SK-N-SH (cell line): ENCODE measurements at regions not wholly inside any gene's neighbourhood (a gene's known extent, or its start where the extent isn't known, plus 50 kb on each side); places are given as distances from the start of the nearest gene placed in this dataset.

Experiments
- CTCF ChIA-PET: fragments of 300-600, 350-600 bp; formaldehyde crosslinking; extraction: SDS; loops from one replicate; lab custom pipeline; 2021; lab: Yijun Ruan, JAX
- POLR2A ChIA-PET: fragments of 350-600 bp; sonication (Branson Sonifier 250); formaldehyde crosslinking; extraction: SDS; loops from one replicate; lab custom pipeline; 2020; ENCODE audit warnings: antibody characterized with exemption, inconsistent platforms; lab: Yijun Ruan, JAX
- DNase-seq: peaks from one replicate; pipeline ENCODE4 v3.0.0; 2012
- H2AFZ ChIP-seq: fragments of 200-600 bp; sonication (generic); 2 replicates; pipeline ENCODE4 v1.8.1; 2016; ENCODE audit warnings: antibody characterized with exemption, mild to moderate bottlenecking, low read depth
- H3F3A ChIP-seq: fragments of 200-600 bp; sonication (generic); replicated peaks from 2 replicates; pipeline ENCODE3; 2016; ENCODE audit warnings: antibody characterized with exemption, mild to moderate bottlenecking; ENCODE audit not compliant: insufficient read depth
- H3K27ac ChIP-seq, 2 experiments: fragments of 200-500 bp in 1 of 2; fragments of 200-600 bp in 1 of 2; sonication (Bioruptor generic) in 1 of 2; sonication (generic), shearing (Covaris generic) in 1 of 2; 2 replicates each; pipeline versions ENCODE4 v1.5.1 to v1.6.1; 2014 to 2016; ENCODE audit warnings: low read depth in 2 of 2, inconsistent platforms in 1 of 2, low read length in 1 of 2, mild to moderate bottlenecking in 1 of 2, mixed read lengths in 1 of 2
- H3K27me3 ChIP-seq: fragments of 200-600 bp; sonication (generic), shearing (Covaris generic); 2 replicates; pipeline ENCODE4 v1.6.1; 2016; ENCODE audit warnings: mixed run types; ENCODE audit not compliant: insufficient read depth
- H3K36me3 ChIP-seq, 2 experiments: fragments of 200-500 bp in 1 of 2; fragments of 200-600 bp in 1 of 2; sonication (Bioruptor generic) in 1 of 2; sonication (generic) in 1 of 2; replicated peaks in 1 of 2; 2 replicates each; pipeline versions ENCODE3 to v1.5.1; 2014 to 2016; ENCODE audit warnings: low read length in 1 of 2, mild to moderate bottlenecking in 1 of 2; ENCODE audit not compliant: insufficient read depth in 2 of 2, control insufficient read depth in 1 of 2
- H3K4me1 ChIP-seq, 2 experiments: fragments of 200-500 bp in 1 of 2; fragments of 200-600 bp in 1 of 2; sonication (Bioruptor generic) in 1 of 2; sonication (generic), shearing (Covaris generic) in 1 of 2; 2 replicates each; pipeline versions ENCODE4 v1.5.1 to v1.6.1; 2014 to 2016; ENCODE audit warnings: low read depth in 1 of 2, low read length in 1 of 2, mixed run types in 1 of 2; ENCODE audit not compliant: insufficient read depth in 2 of 2, control insufficient read depth in 1 of 2
- H3K4me2 ChIP-seq: fragments of 200-600 bp; sonication (generic), shearing (Covaris generic); 2 replicates; pipeline ENCODE4 v1.6.1; 2017; ENCODE audit warnings: mixed run types
- H3K4me3 ChIP-seq, 2 experiments: fragments of 200-500 bp in 1 of 2; fragments of 200-600 bp in 1 of 2; sonication (Bioruptor generic) in 1 of 2; sonication (generic), shearing (Covaris generic) in 1 of 2; 2 replicates each; pipeline versions ENCODE4 v1.5.1 to v1.8.1; 2014 to 2016; ENCODE audit warnings: low read depth in 2 of 2, inconsistent platforms in 1 of 2, low read length in 1 of 2, mild to moderate bottlenecking in 1 of 2, mixed read lengths in 1 of 2, moderate library complexity in 1 of 2
- H3K79me2 ChIP-seq: fragments of 200-600 bp; sonication (generic); 2 replicates; pipeline ENCODE4 v1.8.1; 2017; ENCODE audit warnings: mild to moderate bottlenecking; ENCODE audit not compliant: insufficient read depth
- H3K9ac ChIP-seq: fragments of 200-600 bp; sonication (generic); 2 replicates; pipeline ENCODE4 v1.6.1; 2017; ENCODE audit warnings: mixed run types
- H3K9me2 ChIP-seq: fragments of 200-600 bp; sonication (generic); 2 replicates; pipeline ENCODE4 v1.6.1; 2017; ENCODE audit warnings: mixed run types
- H3K9me3 ChIP-seq: fragments of 200-600 bp; sonication (generic); 2 replicates; pipeline ENCODE4 v1.6.1; 2017; ENCODE audit warnings: mixed run types, mild to moderate bottlenecking, moderate library complexity
- H4K20me1 ChIP-seq: fragments of 200-600 bp; sonication (generic); 2 replicates; pipeline ENCODE4 v1.6.1; 2017; ENCODE audit warnings: mild to moderate bottlenecking, mixed run types; ENCODE audit not compliant: insufficient read depth
- EP300 ChIP-seq, 2 experiments: IDR thresholded peaks; 2 replicates each; pipeline versions ENCODE4 v1.4.0 to v1.6.1; 2012; ENCODE audit warnings: borderline replicate concordance in 1 of 2, low read depth in 1 of 2, low read length in 1 of 2
- FOXJ3 ChIP-seq: sonication (generic); formaldehyde crosslinking; IDR thresholded peaks from 2 replicates; pipeline ENCODE4 v1.5.1; 2020; ENCODE audit warnings: mild to moderate bottlenecking, missing genetic modification reagents
- FOXM1 ChIP-seq: IDR thresholded peaks from 2 replicates; pipeline ENCODE4 v1.4.0; 2012; ENCODE audit warnings: low read depth, mild to moderate bottlenecking
- GABPA ChIP-seq: IDR thresholded peaks from 2 replicates; pipeline ENCODE4 v1.4.0; 2012; ENCODE audit warnings: low read depth, mild to moderate bottlenecking
- IRF3 ChIP-seq: fragments of 150-350 bp; IDR thresholded peaks from 2 replicates; pipeline ENCODE4 v1.6.1; 2016; ENCODE audit warnings: mild to moderate bottlenecking, low read depth, low read length
- MEF2A ChIP-seq: IDR thresholded peaks from 2 replicates; pipeline ENCODE4 v1.4.0; 2012; ENCODE audit warnings: low read depth, borderline replicate concordance
- MXI1 ChIP-seq: IDR thresholded peaks from 2 replicates; pipeline ENCODE4 v1.6.1; 2012; ENCODE audit warnings: mild to moderate bottlenecking, low read depth, low read length, improper control_type of control experiment
- NRF1 ChIP-seq: IDR thresholded peaks from 2 replicates; pipeline ENCODE4 v1.6.1; 2012; ENCODE audit warnings: low read depth, mild to moderate bottlenecking, low read length
- RAD21 ChIP-seq: IDR thresholded peaks from 2 replicates; pipeline ENCODE4 v1.6.1; 2012; ENCODE audit warnings: mild to moderate bottlenecking, low read length
- RCOR1 ChIP-seq: fragments of 150-350 bp; IDR thresholded peaks from 2 replicates; pipeline ENCODE4 v1.6.1; 2017; ENCODE audit warnings: antibody characterized with exemption, low read length
- REST ChIP-seq: IDR thresholded peaks from 2 replicates; pipeline ENCODE4 v1.6.1; 2012; ENCODE audit warnings: mild to moderate bottlenecking, low read depth, low read length, moderate library complexity
- RFX5 ChIP-seq: IDR thresholded peaks from 2 replicates; pipeline ENCODE4 v1.6.1; 2012; ENCODE audit warnings: mild to moderate bottlenecking, improper control_type of control experiment, low read length
- RXRA ChIP-seq: IDR thresholded peaks from 2 replicates; pipeline ENCODE4 v1.4.0; 2012; ENCODE audit warnings: low read depth, mild to moderate bottlenecking, borderline replicate concordance
- SIN3A ChIP-seq: IDR thresholded peaks from 2 replicates; pipeline ENCODE4 v1.6.1; 2012; ENCODE audit warnings: low read depth, mild to moderate bottlenecking, low read length, moderate library complexity, borderline replicate concordance
- TAF1 ChIP-seq: IDR thresholded peaks from 2 replicates; pipeline ENCODE4 v1.6.1; 2012; ENCODE audit warnings: low read depth, mild to moderate bottlenecking, low read length, moderate library complexity, borderline replicate concordance
- USF1 ChIP-seq: IDR thresholded peaks from 2 replicates; pipeline ENCODE4 v1.4.0; 2012; ENCODE audit warnings: low read depth, borderline replicate concordance
- USF2 ChIP-seq: fragments of 150-350 bp; IDR thresholded peaks from 2 replicates; pipeline ENCODE4 v1.6.1; 2017; ENCODE audit warnings: antibody characterized with exemption, low read length, low read depth, borderline replicate concordance
- YY1 ChIP-seq: IDR thresholded peaks from 2 replicates; pipeline ENCODE4 v1.4.0; 2012; ENCODE audit warnings: low read depth, mild to moderate bottlenecking
- ZBTB33 ChIP-seq: IDR thresholded peaks from 2 replicates; pipeline ENCODE4 v1.4.0; 2012; ENCODE audit warnings: low read depth, borderline replicate concordance
- WGBS: methylation state at CpG from one replicate; pipeline ENCODE4 v1.1.6; 2017; ENCODE audit warnings: low lambda C conversion rate; 5-methylcytosine and 5-hydroxymethylcytosine counted together

- Histone ChIP-seq H3F3A (no peaks in the 10 kb centered on the region), H3K36me3 (no peaks in the 10 kb centered on the region), H3K27me3 (no peaks in the 10 kb centered on the region), H3K9me2 (no peaks in the 10 kb centered on the region), H3K79me2 (no peaks in the 10 kb centered on the region), H2AFZ (no peak overlapping the region), H3K9ac (no peak overlapping the region), H3K4me2 (no peak overlapping the region), H3K4me3 (no peak overlapping the region), H4K20me1 (no peaks in the 10 kb centered on the region), H3K4me1 (no peaks in the 10 kb centered on the region), H3K9me3 (no peaks in the 10 kb centered on the region), H3K27ac (no peak overlapping the region)
- WGBS: 59% methylated on average over 4 of the region's 4 CpGs
- no peak for TF ChIP-seq USF1
- no peak for TF ChIP-seq MEF2A
- TF ChIP-seq RAD21: no peak
- no peak for TF ChIP-seq IRF3
- TF ChIP-seq GABPA: no peak
- TF ChIP-seq ZBTB33: no peak
- no peak for TF ChIP-seq YY1
- TF ChIP-seq RXRA: no peak
- TF ChIP-seq NRF1: no peak
- TF ChIP-seq SIN3A: no peak
- no peak for TF ChIP-seq TAF1
- no peak for TF ChIP-seq EP300 (IDR thresholded peaks at IDR 0.05; ENCODE audit: borderline replicate concordance in 1 of 2, low read depth in 1 of 2, low read length in 1 of 2)
- TF ChIP-seq FOXM1: no peak
- DNase-seq: no peak
- ChIA-PET CTCF (no interaction called here), POLR2A (interaction anchor here (0.5 kb wide), 1 partner anchor 1768 kb away, joined by 3 read pairs; no protein-coding TSS in a partner anchor)
Observed at GRCh38 chr2:145412155-145412554, 892.2 kb upstream of the ZEB2 start.

- Histone ChIP-seq H3K4me2 (no peak overlapping the region), H3F3A (no peaks in the 10 kb centered on the region), H3K9me3 (no peaks in the 10 kb centered on the region), H3K9ac (no peak overlapping the region), H2AFZ (no peak overlapping the region), H4K20me1 (no peaks in the 10 kb centered on the region), H3K36me3 (no peaks in the 10 kb centered on the region), H3K4me3 (no peak overlapping the region), H3K79me2 (no peaks in the 10 kb centered on the region), H3K4me1 (no peaks in the 10 kb centered on the region), H3K9me2 (no peaks in the 10 kb centered on the region), H3K27ac (no peak overlapping the region), H3K27me3 (no peaks in the 10 kb centered on the region)
- WGBS: 79% methylated on average over 4 of the region's 4 CpGs
- CTCF ChIA-PET: no interaction called here
- no peak for DNase-seq
- POLR2A ChIA-PET: no interaction called here
- no peak for TF ChIP-seq RCOR1
- TF ChIP-seq USF2: no peak
- no peak for TF ChIP-seq MXI1
- no peak for TF ChIP-seq REST
- TF ChIP-seq RXRA: no peak
- TF ChIP-seq IRF3: no peak
- no peak for TF ChIP-seq FOXJ3 (CRISPR knock-in tag)
- no peak for TF ChIP-seq NRF1
- TF ChIP-seq RFX5: no peak
Observed at GRCh38 chr2:145411493-145411892, 891.6 kb upstream of the ZEB2 start.
